IMR-90 (cell line): ENCODE measurements at regions not wholly inside any gene's neighbourhood (a gene's known extent, or its start where the extent isn't known, plus 50 kb on each side); places are given as distances from the start of the nearest gene placed in this dataset.

Experiments used
- ATAC-seq: fragments of 200-7000 bp; cut with Tn5 transposase; 2 replicates; pipeline ENCODE4 v1.9.1; 2020; ENCODE audit warnings: low read depth, mild to moderate bottlenecking, moderate library complexity
- BruUV-seq: library from RNA; stranded (reverse); fragments of 400-500 nt; replicated peaks from 2 replicates; lab custom pipeline; 2021; lab: Mats Ljungman, UMichigan
- CTCF ChIA-PET: fragments of 300-600 bp; formaldehyde crosslinking; extraction: SDS; loops from one replicate; lab custom pipeline; 2021; ENCODE audit warnings: antibody characterized with exemption; lab: Yijun Ruan, JAX
- POLR2A ChIA-PET: fragments of 300-600 bp; sonication (Branson Sonifier 250); formaldehyde crosslinking; loops from one replicate; lab custom pipeline; 2022; ENCODE audit warnings: antibody characterized with exemption; ENCODE audit not compliant: unreplicated experiment; lab: Charles Lee
- DNase-seq: peaks from one replicate; pipeline ENCODE4 v3.0.0; 2013
- H2AFZ ChIP-seq: replicated peaks from 2 replicates; pipeline ENCODE3; 2013; ENCODE audit warnings: low read length, mild to moderate bottlenecking; ENCODE audit not compliant: poor library complexity
- H2AK5ac ChIP-seq: 2 replicates; pipeline ENCODE4 v1.6.1; 2013; ENCODE audit warnings: low read depth, low read length, inconsistent platforms
- H2AK9ac ChIP-seq: replicated peaks from 2 replicates; pipeline ENCODE3; 2013; ENCODE audit warnings: mild to moderate bottlenecking, low read depth, low read length, moderate library complexity; ENCODE audit not compliant: poor library complexity
- H2BK120ac ChIP-seq: 2 replicates; pipeline ENCODE4 v1.6.1; 2013; ENCODE audit warnings: low read depth, low read length, inconsistent platforms
- H2BK15ac ChIP-seq: 3 replicates; pipeline ENCODE4 v1.6.1; 2013; ENCODE audit warnings: low read depth, low read length, inconsistent platforms
- H2BK20ac ChIP-seq: 2 replicates; pipeline ENCODE4 v1.6.1; 2013; ENCODE audit warnings: low read depth, mild to moderate bottlenecking, inconsistent platforms, low read length, moderate library complexity
- H2BK5ac ChIP-seq: 2 replicates; pipeline ENCODE4 v1.6.1; 2013; ENCODE audit warnings: mild to moderate bottlenecking, low read depth, low read length, inconsistent platforms; ENCODE audit not compliant: poor library complexity, severe bottlenecking
- H3K14ac ChIP-seq: replicated peaks from 2 replicates; pipeline ENCODE4 v1.6.1; 2013; ENCODE audit warnings: low read depth, low read length, inconsistent platforms
- H3K18ac ChIP-seq: 2 replicates; pipeline ENCODE4 v1.6.1; 2013; ENCODE audit warnings: low read depth, low read length, control low read depth
- H3K23ac ChIP-seq: 2 replicates; pipeline ENCODE4 v1.6.1; 2013; ENCODE audit warnings: low read depth, low read length, inconsistent platforms
- H3K27ac ChIP-seq: 2 replicates; pipeline ENCODE4 v1.5.1; 2013; ENCODE audit warnings: mild to moderate bottlenecking, control low read depth, low read length; ENCODE audit not compliant: insufficient read depth
- H3K27me3 ChIP-seq: 2 replicates; pipeline ENCODE4 v1.6.1; 2013; ENCODE audit warnings: low read length; ENCODE audit not compliant: control insufficient read depth, insufficient read depth
- H3K36me3 ChIP-seq: 2 replicates; pipeline ENCODE4 v1.6.1; 2013; ENCODE audit warnings: low read length, mixed read lengths; ENCODE audit not compliant: control insufficient read depth, insufficient read depth
- H3K4ac ChIP-seq: 2 replicates; pipeline ENCODE4 v1.6.1; 2013; ENCODE audit warnings: low read depth, low read length, inconsistent platforms
- H3K4me1 ChIP-seq: 2 replicates; pipeline ENCODE4 v1.6.1; 2013; ENCODE audit warnings: low read length, mixed read lengths; ENCODE audit not compliant: control insufficient read depth, insufficient read depth
- H3K4me2 ChIP-seq: 2 replicates; pipeline ENCODE4 v1.6.1; 2013; ENCODE audit warnings: low read depth, mild to moderate bottlenecking, control low read depth, low read length, moderate library complexity
- H3K4me3 ChIP-seq: 2 replicates; pipeline ENCODE4 v1.5.1; 2013; ENCODE audit warnings: low read depth, mild to moderate bottlenecking, control low read depth, low read length, moderate library complexity; ENCODE audit not compliant: insufficient read depth
- H3K56ac ChIP-seq: 2 replicates; pipeline ENCODE4 v1.6.1; 2013; ENCODE audit warnings: low read length, inconsistent platforms; ENCODE audit not compliant: insufficient read depth; ENCODE audit errors: extremely low read depth
- H3K79me1 ChIP-seq, 2 experiments: 2 replicates each; pipeline ENCODE4 v1.6.1; 2013; ENCODE audit warnings: low read length in 2 of 2, inconsistent platforms in 1 of 2, low read depth in 1 of 2
- H3K9ac ChIP-seq: 2 replicates; pipeline ENCODE4 v1.6.1; 2013; ENCODE audit warnings: low read depth, low read length, control low read depth
- H3K9me1 ChIP-seq: 2 replicates; pipeline ENCODE4 v1.6.1; 2013; ENCODE audit warnings: low read length, inconsistent platforms; ENCODE audit not compliant: insufficient read depth
- H3K9me3 ChIP-seq: 2 replicates; pipeline ENCODE4 v1.6.1; 2013; ENCODE audit warnings: low read length; ENCODE audit not compliant: control insufficient read depth, insufficient read depth
- H4K20me1 ChIP-seq: 2 replicates; pipeline ENCODE4 v1.6.1; 2013; ENCODE audit warnings: low read length, inconsistent platforms; ENCODE audit not compliant: insufficient read depth
- H4K5ac ChIP-seq: 2 replicates; pipeline ENCODE4 v1.6.1; 2013; ENCODE audit warnings: mild to moderate bottlenecking, low read depth, low read length, control low read depth
- H4K8ac ChIP-seq, 2 experiments: 2 replicates each; pipeline ENCODE4 v1.6.1; 2013; ENCODE audit warnings: low read depth in 2 of 2, low read length in 2 of 2, control low read depth in 1 of 2, inconsistent platforms in 1 of 2
- H4K91ac ChIP-seq: 2 replicates; pipeline ENCODE4 v1.6.1; 2013; ENCODE audit warnings: low read depth, low read length, inconsistent platforms; ENCODE audit not compliant: insufficient read depth
- CEBPB ChIP-seq: IDR thresholded peaks from 2 replicates; pipeline ENCODE4 v1.6.1; 2012; ENCODE audit warnings: low read depth, low read length, improper control_type of control experiment
- MAFK ChIP-seq: IDR thresholded peaks from 2 replicates; pipeline ENCODE4 v1.6.1; 2012; ENCODE audit warnings: low read depth, low read length, improper control_type of control experiment
- NFE2L2 ChIP-seq: fragments of 150-350 bp; IDR thresholded peaks from 2 replicates; pipeline ENCODE4 v1.6.1; 2016; ENCODE audit warnings: low read depth, mild to moderate bottlenecking, low read length
- RAD21 ChIP-seq: IDR thresholded peaks from 2 replicates; pipeline ENCODE4 v1.6.1; 2012; ENCODE audit warnings: low read length, improper control_type of control experiment
- RCOR1 ChIP-seq: IDR thresholded peaks from 2 replicates; pipeline ENCODE4 v1.6.1; 2012; ENCODE audit warnings: mild to moderate bottlenecking, low read length, improper control_type of control experiment; ENCODE audit not compliant: insufficient replicate concordance
- RFX5 ChIP-seq: IDR thresholded peaks from 2 replicates; pipeline ENCODE4 v1.8.0; 2012; ENCODE audit warnings: low read depth, mild to moderate bottlenecking, low read length, moderate library complexity
- USF2 ChIP-seq: fragments of 150-350 bp; IDR thresholded peaks from 2 replicates; pipeline ENCODE4 v1.6.1; 2017; ENCODE audit warnings: mild to moderate bottlenecking, antibody characterized with exemption, low read length, low read depth
- WGBS, 2 experiments: methylation state at CpG; one replicate each; pipeline versions ENCODE4 v1.1.5 to v1.1.7; 2013; ENCODE audit warnings: missing lambda C conversion rate in 2 of 2; ENCODE audit not compliant: insufficient read length in 1 of 2; ENCODE audit errors: extremely low coverage in 2 of 2; 5-methylcytosine and 5-hydroxymethylcytosine counted together
- dilution Hi-C: fragments of 300-500 bp; cut with HindIII; formaldehyde crosslinking; loops from one replicate; pipeline ENCODE4 v1.14.3; 2018; ENCODE audit warnings: low sequenced_read_pairs; ENCODE audit not compliant: unreplicated experiment
- in situ Hi-C: fragments of 300-500 bp; cut with MboI; formaldehyde crosslinking; loops from 3 replicates; pipeline ENCODE4 v1.14.3; 2019; ENCODE audit warnings: low sequenced_read_pairs, inconsistent platforms, mixed read lengths
- intact Hi-C: fragments of 100-400 bp; cut with micrococcal nuclease; formaldehyde crosslinking; loops from 2 replicates; pipeline ENCODE4 v1.10.0; 2022

GRCh38 chr6:138586638-138587037, 87.3 kb upstream of the NHSL1 start:
- no peak overlapping the region for H3K14ac ChIP-seq
- H4K5ac ChIP-seq = no peak overlapping the region
- TF ChIP-seq RAD21 (no peak), RCOR1 (no peak), CEBPB (no peak), USF2 (no peak), NFE2L2 (no peak), RFX5 (no peak), MAFK (no peak)
- CTCF ChIA-PET = interaction anchor here (1.0 kb wide), 1 partner anchor 158 kb away, joined by 3 read pairs; no protein-coding TSS in a partner anchor
- in situ Hi-C loops (loop anchor here (10.0 kb wide), 1 partner anchor 472 kb away; no protein-coding TSS in a partner anchor), dilution Hi-C loops (no loop called here), intact Hi-C loops (loop anchor here (5.0 kb wide), 1 partner anchor 401 kb away; the partner anchor contains the start of gene REPS1)
- no peaks in the 10 kb centered on the region for H3K4me1 ChIP-seq
- no peak overlapping the region for H3K4me3 ChIP-seq
- H3K27ac ChIP-seq = no peak overlapping the region
- H2BK5ac ChIP-seq = no peak overlapping the region
- no peak overlapping the region for H3K4ac ChIP-seq
- H3K27me3 ChIP-seq = no peaks in the 10 kb centered on the region
- H2BK15ac ChIP-seq = no peak overlapping the region
- DNase-seq (no peak), ATAC-seq (no peak)
- POLR2A ChIA-PET = no interaction called here
- peaks cover 3% of the 10 kb centered on the region; the same call in 1 of the 2 replicates for H3K9me1 ChIP-seq
- H4K91ac ChIP-seq = no peak overlapping the region; the same call in 1 of the 2 replicates
- H3K18ac ChIP-seq = no peak overlapping the region
- H2AK5ac ChIP-seq = peak overlapping the region; percentile 38; the same call in 1 of the 2 replicates
- H4K20me1 ChIP-seq = no peaks in the 10 kb centered on the region
- no peak overlapping the region for H2BK20ac ChIP-seq
- H2AFZ ChIP-seq = no peak overlapping the region
- H3K9me3 ChIP-seq = no peaks in the 10 kb centered on the region
- H3K9ac ChIP-seq = no peak overlapping the region
- H3K4me2 ChIP-seq = no peak overlapping the region
- no peak overlapping the region for H3K56ac ChIP-seq
- no TSS peak for BruUV-seq
- H3K36me3 ChIP-seq = no peaks in the 10 kb centered on the region
- H2AK9ac ChIP-seq = no peak overlapping the region
- WGBS, 2 experiments = no CpG with 5 or more reads among the region's 5 CpGs
- H4K8ac ChIP-seq = no peak overlapping the region
- peaks cover 21 to 36% of the 10 kb centered on the region in 2 experiments; a peak in 3 of 4 replicates for H3K79me1 ChIP-seq
- H2BK120ac ChIP-seq = no peak overlapping the region
- no peak overlapping the region for H3K23ac ChIP-seq
